ENCODE measurements at regions not wholly inside any gene's neighbourhood (a gene's known extent, or its start where the extent isn't known, plus 50 kb on each side); places are given as distances from the start of the nearest gene placed in this dataset.

- TF ChIP-seq, protein P1, sequence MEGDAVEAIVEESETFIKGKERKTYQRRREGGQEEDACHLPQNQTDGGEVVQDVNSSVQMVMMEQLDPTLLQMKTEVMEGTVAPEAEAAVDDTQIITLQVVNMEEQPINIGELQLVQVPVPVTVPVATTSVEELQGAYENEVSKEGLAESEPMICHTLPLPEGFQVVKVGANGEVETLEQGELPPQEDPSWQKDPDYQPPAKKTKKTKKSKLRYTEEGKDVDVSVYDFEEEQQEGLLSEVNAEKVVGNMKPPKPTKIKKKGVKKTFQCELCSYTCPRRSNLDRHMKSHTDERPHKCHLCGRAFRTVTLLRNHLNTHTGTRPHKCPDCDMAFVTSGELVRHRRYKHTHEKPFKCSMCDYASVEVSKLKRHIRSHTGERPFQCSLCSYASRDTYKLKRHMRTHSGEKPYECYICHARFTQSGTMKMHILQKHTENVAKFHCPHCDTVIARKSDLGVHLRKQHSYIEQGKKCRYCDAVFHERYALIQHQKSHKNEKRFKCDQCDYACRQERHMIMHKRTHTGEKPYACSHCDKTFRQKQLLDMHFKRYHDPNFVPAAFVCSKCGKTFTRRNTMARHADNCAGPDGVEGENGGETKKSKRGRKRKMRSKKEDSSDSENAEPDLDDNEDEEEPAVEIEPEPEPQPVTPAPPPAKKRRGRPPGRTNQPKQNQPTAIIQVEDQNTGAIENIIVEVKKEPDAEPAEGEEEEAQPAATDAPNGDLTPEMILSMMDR (IDR thresholded peaks at IDR 0.05; ENCODE audit: poor library complexity, severe bottlenecking) = no peak
- TF ChIP-seq POLR2AphosphoS5 (IDR thresholded peaks at IDR 0.05) (no peak), EP300 (conservative IDR thresholded peaks at IDR 0.05; ENCODE audit: poor library complexity, severe bottlenecking) (no peak), REST (IDR thresholded peaks at IDR 0.05; ENCODE audit: borderline replicate concordance) (no peak), EZH2 (IDR thresholded peaks at IDR 0.05; ENCODE audit: borderline replicate concordance, insufficient read depth, low read length, poor library complexity, severe bottlenecking) (no peak), TAF1 (IDR thresholded peaks at IDR 0.05; ENCODE audit: low read depth) (no peak), SMC3 (conservative IDR thresholded peaks at IDR 0.05; ENCODE audit: poor library complexity) (no peak), RAD21 (conservative IDR thresholded peaks at IDR 0.05) (no peak)
These were observed 1994.5 kb upstream of the FLRT2 start for GRCh38 chr14:83535444-83535843.
